ENCODE measurements at regions not wholly inside any gene's neighbourhood (a gene's known extent, or its start where the extent isn't known, plus 50 kb on each side); places are given as distances from the start of the nearest gene placed in this dataset. TPM values are rescaled to one million over a fixed set of nuclear protein-coding genes. Genes with fewer than 3 reads are reported as not detected.
"Not testable (repeated sequence)": the region's sequence is repeated elsewhere in the genome, so short reads cannot be mapped to it uniquely, and the experiment has no call there.

DNA sequence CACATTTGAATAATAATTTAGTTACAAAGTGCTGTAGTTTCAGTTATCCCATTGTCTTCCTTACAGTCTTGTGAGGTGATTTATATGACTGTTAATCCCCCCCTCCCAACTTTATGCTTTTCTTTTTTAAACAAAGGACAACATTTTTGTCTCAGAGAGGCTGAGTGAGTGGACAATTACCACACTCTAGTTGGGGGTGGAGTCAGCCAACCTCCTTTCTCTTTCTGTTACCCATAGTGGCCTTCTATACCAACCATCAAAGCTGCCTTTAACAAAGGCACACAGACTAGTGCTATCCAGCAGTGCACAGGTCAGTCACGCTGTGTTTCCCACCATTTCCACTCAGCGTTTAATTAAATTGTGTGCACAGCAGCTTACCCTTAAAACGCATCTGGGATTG lies 114.3 kb upstream of the SPATA31A3 start:
- DNase-seq (ENCODE audit: low spot score), result not testable (repeated sequence)
- WGBS (ENCODE audit: low lambda C conversion rate, missing lambda C conversion rate), result 73% methylated on average over 3 of the region's 3 CpGs

DNA sequence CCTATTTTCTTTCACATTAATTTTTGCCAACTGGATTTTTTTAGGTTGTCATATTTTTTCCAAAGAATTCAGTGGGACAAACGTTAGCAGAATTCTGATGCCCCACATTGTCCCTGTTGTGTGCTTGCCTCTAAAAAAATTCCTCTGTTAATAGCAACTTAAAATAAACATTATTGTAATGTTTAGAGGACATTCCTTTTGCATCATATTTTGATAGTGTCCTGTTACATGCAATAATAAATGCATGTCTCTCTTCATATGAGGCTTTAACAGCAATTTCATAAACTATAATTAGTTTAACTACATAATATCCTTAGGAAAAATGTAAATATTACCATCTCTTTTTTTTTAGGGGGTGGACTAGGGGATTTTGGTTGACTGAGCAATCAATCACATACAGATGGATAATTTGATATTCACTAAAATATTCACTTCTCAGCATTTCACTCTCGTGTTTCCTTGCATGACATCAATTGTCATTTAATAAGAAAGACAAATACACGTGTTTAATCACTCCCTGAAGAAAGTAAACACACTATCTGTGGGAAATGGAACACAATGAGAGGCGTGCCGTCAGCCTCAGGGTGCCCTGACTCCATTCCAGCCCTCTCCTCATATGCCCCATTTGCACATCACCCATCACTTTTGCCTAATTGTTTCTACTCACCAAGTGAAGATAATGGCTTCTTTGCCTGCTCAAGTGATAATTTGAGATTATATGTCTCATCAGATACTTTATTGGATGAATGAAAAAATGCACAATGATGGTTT lies 110.3 kb upstream of the SPATA31A3 start:
- not testable (repeated sequence) for H3K4me1 ChIP-seq (ENCODE audit: insufficient read depth); H3K4me3 ChIP-seq; H3K9me3 ChIP-seq (ENCODE audit: low read depth); H3K9me2 ChIP-seq (replicated peaks; ENCODE audit: insufficient read depth); H3K4me2 ChIP-seq; H3K36me3 ChIP-seq (replicated peaks; ENCODE audit: insufficient read depth, low read depth); DNase-seq (ENCODE audit: low spot score); H3K27me3 ChIP-seq; H3K79me2 ChIP-seq; H3K27ac ChIP-seq; H4K20me1 ChIP-seq (ENCODE audit: insufficient read depth, poor library complexity, severe bottlenecking); H2AFZ ChIP-seq
- 55% methylated on average over 2 of the region's 5 CpGs for WGBS (ENCODE audit: low lambda C conversion rate, missing lambda C conversion rate)

More for the DNA sequence above, 114.3 kb upstream of the SPATA31A3 start:
- H3K4me1 ChIP-seq (ENCODE audit: insufficient read depth); H2AFZ ChIP-seq; H4K20me1 ChIP-seq (ENCODE audit: insufficient read depth, poor library complexity, severe bottlenecking); H3K27me3 ChIP-seq; H3K4me3 ChIP-seq; H3K9me3 ChIP-seq (ENCODE audit: low read depth); H3K4me2 ChIP-seq; H3K27ac ChIP-seq; H3K36me3 ChIP-seq (replicated peaks; ENCODE audit: insufficient read depth, low read depth); H3K79me2 ChIP-seq; H3K9me2 ChIP-seq (replicated peaks; ENCODE audit: insufficient read depth): not testable (repeated sequence)

DNA sequence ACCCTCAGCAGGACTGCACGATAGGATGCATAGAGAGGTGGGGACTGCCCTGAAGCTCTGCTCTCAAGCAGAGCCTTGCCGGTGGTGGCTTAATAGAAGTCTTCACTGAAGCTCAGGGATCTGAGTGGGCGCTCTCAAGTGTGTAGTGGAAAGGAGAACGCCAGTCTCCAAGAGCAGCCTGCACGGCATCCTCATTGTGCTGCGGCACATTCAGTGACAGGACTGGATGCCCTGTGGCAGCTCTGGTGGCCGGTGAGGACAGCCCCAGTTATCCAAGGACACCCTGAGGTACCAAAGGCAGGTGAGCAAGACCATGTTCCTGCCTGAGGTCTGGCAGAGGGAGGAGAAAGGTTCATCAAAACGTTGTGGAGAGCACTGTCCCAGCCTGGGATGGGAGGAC lies 98.8 kb upstream of the SPATA31A3 start:
- not testable (repeated sequence) for H2AFZ ChIP-seq; H3K4me1 ChIP-seq (ENCODE audit: insufficient read depth); H3K9me3 ChIP-seq (ENCODE audit: low read depth); H3K27ac ChIP-seq; H3K79me2 ChIP-seq; H3K4me3 ChIP-seq; H3K4me2 ChIP-seq; H3K36me3 ChIP-seq (replicated peaks; ENCODE audit: insufficient read depth, low read depth); H3K9me2 ChIP-seq (replicated peaks; ENCODE audit: insufficient read depth); H4K20me1 ChIP-seq (ENCODE audit: insufficient read depth, poor library complexity, severe bottlenecking); H3K27me3 ChIP-seq; DNase-seq (ENCODE audit: low spot score)
- WGBS (ENCODE audit: low lambda C conversion rate, missing lambda C conversion rate), result 85% methylated on average over 7 of the region's 8 CpGs

DNA sequence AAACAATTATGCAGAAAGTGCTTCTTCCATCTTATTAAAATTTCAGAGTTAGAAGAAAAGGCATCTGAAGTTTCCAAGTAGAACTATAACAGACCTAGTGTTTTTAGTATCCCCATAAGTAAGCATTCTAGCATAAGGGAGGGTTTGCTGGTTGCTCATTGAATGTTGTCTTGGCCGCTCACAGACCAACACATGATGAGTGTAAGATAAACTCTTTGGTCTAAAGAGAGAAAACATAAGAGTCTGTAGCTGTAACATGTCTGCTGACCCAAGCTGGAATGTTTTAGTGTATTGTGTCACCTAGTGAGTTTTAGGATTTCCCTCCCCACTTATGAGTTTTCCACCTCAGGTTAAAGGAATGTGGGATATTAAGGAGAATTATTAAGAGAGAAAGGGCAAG lies 94.5 kb upstream of the SPATA31A3 start:
- 81% methylated on average over 1 of the region's 1 CpG for WGBS (ENCODE audit: low lambda C conversion rate, missing lambda C conversion rate)
- H3K4me3 ChIP-seq; H4K20me1 ChIP-seq (ENCODE audit: insufficient read depth, poor library complexity, severe bottlenecking); H3K27ac ChIP-seq; H3K27me3 ChIP-seq; DNase-seq (ENCODE audit: low spot score); H2AFZ ChIP-seq; H3K4me1 ChIP-seq (ENCODE audit: insufficient read depth); H3K4me2 ChIP-seq; H3K9me2 ChIP-seq (replicated peaks; ENCODE audit: insufficient read depth); H3K36me3 ChIP-seq (replicated peaks; ENCODE audit: insufficient read depth, low read depth); H3K9me3 ChIP-seq (ENCODE audit: low read depth); H3K79me2 ChIP-seq: not testable (repeated sequence)

DNA sequence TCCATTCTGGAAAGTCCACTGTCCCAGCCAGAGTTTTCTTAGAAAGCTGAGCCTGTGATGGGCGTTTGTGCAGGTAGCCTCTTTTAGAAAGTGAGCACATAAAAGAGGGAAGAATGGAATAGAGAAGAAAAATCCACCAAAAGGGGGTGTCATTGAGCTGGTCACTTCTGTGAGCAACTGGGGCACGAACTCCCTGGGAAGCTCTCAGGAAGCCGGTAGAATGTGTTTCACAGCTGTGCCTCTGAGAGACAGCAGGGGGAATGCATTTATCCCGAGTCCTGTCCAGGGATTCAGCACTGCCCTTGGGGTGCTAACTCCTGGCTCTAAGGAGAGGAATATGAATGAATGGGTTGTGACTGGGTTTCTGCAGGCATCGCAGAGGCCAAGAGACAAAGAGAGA lies 73.8 kb upstream of the SPATA31A3 start:
- not testable (repeated sequence) for H3K27ac ChIP-seq; H3K9me3 ChIP-seq (ENCODE audit: low read depth); H3K79me2 ChIP-seq; H3K36me3 ChIP-seq (replicated peaks; ENCODE audit: insufficient read depth, low read depth); H4K20me1 ChIP-seq (ENCODE audit: insufficient read depth, poor library complexity, severe bottlenecking); H3K4me2 ChIP-seq; H3K4me1 ChIP-seq (ENCODE audit: insufficient read depth); H2AFZ ChIP-seq; DNase-seq (ENCODE audit: low spot score); H3K9me2 ChIP-seq (replicated peaks; ENCODE audit: insufficient read depth); H3K4me3 ChIP-seq; H3K27me3 ChIP-seq
- 58% methylated on average over 5 of the region's 5 CpGs for WGBS (ENCODE audit: low lambda C conversion rate, missing lambda C conversion rate)

DNA sequence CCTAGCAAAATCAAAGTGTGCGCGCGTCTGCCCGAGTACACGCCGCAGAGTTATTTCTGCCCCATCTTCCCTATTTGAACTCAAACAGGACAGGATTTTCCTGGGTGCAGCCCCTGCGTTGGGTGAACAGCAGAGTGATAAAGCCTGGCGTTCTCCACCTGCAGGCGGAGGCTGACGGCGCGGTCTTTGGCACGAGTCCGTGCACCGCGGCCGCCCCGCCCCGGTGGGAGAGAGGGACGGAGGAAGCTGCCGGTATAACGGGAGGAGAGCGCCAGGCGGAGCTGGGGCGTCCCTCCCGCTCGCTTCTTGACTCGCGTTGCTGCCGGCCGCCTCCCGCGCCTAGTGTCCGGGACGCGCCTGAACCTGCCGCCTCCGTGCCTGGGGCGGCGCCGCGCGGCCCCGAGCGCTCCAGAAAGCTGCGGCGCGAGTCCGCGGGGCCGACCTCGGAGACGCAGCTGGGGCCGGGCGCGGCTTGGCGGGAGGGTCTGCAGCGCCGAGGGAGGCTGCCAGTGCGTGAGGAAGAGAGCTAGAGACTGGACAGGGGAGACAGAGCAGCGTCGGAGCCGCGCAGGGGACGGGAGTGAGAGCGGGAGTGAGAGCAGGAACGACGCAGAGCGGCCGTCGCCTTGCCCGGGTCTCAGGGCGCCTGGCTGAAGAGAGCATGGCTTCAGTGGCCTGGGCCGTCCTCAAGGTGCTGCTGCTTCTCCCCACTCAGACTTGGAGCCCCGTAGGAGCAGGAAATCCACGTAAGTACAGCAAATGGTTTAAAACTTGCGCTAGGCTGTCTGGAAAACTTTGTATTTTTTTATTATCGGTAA lies 66.8 kb upstream of the SPATA31A3 start:
- H3K9me3 ChIP-seq (ENCODE audit: low read depth); H3K9me2 ChIP-seq (replicated peaks; ENCODE audit: insufficient read depth); H3K4me3 ChIP-seq; H2AFZ ChIP-seq; H3K79me2 ChIP-seq; H4K20me1 ChIP-seq (ENCODE audit: insufficient read depth, poor library complexity, severe bottlenecking); H3K4me1 ChIP-seq (ENCODE audit: insufficient read depth); H3K27ac ChIP-seq; H3K36me3 ChIP-seq (replicated peaks; ENCODE audit: insufficient read depth, low read depth); H3K27me3 ChIP-seq: not testable (repeated sequence)
- peak; percentile 17 for DNase-seq (ENCODE audit: low spot score)
- H3K4me2 ChIP-seq, result peak overlapping the region; percentile 74
- under 1% methylated on average over 45 of the region's 78 CpGs for WGBS (ENCODE audit: low lambda C conversion rate, missing lambda C conversion rate)

Small RNAs in the stretch of these regions (small RNA-seq; reads per million reads assigned to genes)
- not detected for gene RN7SL422P
